ENCODE measurements at regions not wholly inside any gene's neighbourhood (a gene's known extent, or its start where the extent isn't known, plus 50 kb on each side); places are given as distances from the start of the nearest gene placed in this dataset.
A peak's percentile ranks its signal among the peaks of the same experiment; 100 is the strongest.
"Not testable (repeated sequence)": the region's sequence is repeated elsewhere in the genome, so short reads cannot be mapped to it uniquely, and the experiment has no call there.

DNA sequence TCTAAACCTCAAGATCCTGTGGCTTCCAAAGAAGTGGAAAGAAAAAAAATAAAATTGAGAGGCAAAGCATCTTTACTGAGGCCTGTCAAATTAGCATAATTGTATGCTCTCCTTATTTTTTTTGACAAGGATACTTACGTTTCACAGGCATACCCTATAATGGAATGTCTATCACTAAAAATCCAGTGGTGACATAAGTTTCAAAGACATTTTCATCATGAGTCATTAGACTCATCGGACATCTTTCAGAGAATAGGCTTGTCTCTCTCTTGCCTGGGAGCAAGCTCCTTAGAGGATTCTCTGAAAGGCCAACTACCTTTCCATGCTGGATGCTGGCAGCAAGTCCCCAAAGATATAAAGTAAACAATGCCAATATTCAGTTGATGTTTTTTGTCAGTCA lies 380.7 kb upstream of the STEAP1 start:
- no peak for DNase-seq

GRCh38 chr7:89775459-89775858 lies 378.8 kb upstream of the STEAP1 start:
- DNase-seq: no peak

- DNase-seq: no peak
These were observed 377.3 kb upstream of the STEAP1 start for GRCh38 chr7:89776980-89777379.

- DNase-seq: no peak
These were observed 376.8 kb upstream of the STEAP1 start for GRCh38 chr7:89777499-89777898.

- DNase-seq: no peak
These were observed 374.0 kb upstream of the STEAP1 start for GRCh38 chr7:89780291-89780690.

GRCh38 chr7:89796481-89796880 lies 357.8 kb upstream of the STEAP1 start:
- no peak for DNase-seq

- no peak for DNase-seq
These were observed 356.2 kb upstream of the STEAP1 start for GRCh38 chr7:89797965-89798598.

GRCh38 chr7:89798599-89798996 lies 355.7 kb upstream of the STEAP1 start:
- no peak for DNase-seq

DNA sequence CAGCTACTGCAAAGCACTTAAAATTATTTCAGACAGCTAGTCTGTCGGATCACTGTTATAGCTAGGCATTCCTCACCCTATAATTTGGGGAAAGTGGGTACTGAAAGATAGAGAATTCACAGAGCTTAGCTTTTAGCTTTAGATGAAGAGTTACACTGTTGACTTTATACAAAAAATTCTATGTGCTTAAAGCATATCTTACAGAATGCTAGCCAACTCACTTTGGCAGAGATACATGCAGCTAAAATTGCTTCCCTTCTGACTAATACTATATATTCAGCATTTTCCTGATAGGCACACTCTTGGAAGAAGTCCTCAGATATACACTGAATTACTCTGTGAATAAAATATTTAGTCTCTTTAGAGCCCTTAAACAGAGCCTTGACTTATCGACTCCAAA lies 353.5 kb upstream of the STEAP1 start:
- no peak for DNase-seq

DNA sequence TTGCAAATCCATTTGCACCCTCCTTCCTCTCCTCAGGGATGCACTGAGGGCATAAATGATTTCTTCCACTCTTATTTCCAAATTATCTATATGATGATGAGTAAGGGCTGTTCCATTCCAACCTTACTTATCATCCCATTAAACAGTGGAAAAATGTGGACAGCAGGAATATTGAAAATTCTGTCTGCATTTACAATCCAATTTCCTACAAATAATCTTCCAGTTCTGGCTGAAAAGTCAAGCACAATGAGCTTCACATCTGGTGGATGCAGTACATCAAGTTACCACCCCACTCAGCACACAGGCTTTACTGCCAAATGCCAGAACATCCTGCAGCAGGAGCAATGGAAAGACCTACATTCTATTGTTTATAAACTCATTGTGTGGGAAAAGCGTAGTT lies 345.0 kb upstream of the STEAP1 start:
- peak; percentile 23 for DNase-seq

GRCh38 chr7:89813081-89813480 lies 341.2 kb upstream of the STEAP1 start:
- DNase-seq: no peak

- DNase-seq: no peak
These were observed 328.1 kb upstream of the STEAP1 start for GRCh38 chr7:89826121-89826520.

GRCh38 chr7:89826557-89826956 lies 327.7 kb upstream of the STEAP1 start:
- DNase-seq: no peak

DNA sequence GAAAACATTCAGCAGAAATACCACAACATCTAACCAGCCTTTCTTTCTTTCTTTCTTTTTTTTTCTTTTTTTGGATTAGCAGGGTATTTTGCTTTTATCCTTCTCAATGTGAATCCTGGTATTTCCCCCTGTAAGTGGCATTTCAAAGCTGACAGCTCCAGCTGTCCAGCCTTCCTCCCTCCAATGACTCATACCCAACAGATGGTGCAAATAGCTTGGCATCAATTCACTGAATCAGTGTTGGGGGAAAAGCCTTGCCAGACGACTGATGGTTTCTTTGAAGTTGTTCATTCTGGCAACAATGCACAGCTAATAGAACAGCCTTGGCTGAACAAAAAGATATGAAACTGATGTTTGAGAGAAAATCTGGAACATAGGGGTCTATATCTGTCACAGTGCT lies 316.8 kb upstream of the STEAP1 start:
- DNase-seq: peak; percentile 35

DNA sequence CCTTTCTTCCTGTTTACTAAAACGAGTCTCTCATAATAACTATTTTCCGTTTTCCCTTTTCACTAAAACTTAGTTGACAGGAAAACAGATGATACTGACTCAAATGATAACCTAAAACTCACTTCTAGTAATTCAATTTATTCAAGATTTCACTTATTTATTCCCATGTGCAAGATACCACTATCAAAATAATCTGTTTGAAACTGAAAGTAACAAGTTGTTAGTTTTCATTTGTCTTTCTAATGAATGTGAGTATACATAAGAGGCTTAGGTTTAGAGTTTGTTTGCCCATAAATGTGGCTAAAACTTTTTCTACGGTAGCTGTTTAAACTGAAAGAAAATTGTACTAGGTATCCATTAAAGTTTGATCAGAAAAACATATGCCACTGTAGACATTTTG lies 314.9 kb upstream of the STEAP1 start:
- DNase-seq: no peak

DNA sequence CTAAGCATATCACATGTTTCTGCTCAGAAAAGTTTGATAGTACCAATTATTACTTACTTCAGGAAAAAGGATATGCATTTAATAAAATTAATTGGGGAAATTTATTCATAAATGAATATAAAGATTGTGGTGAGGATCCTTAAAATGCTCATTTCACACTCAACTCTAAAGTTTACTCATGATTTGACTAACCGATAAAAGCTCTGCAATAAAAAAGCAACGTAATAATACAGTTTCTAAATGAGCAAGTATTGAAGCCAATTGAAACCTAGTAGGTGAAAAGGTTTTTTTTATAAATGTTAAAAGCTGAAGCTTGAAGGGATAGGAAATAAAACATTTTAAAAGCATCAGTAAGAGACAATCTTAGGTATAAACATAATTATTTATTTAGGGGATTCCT lies 308.3 kb upstream of the STEAP1 start:
- no peak for DNase-seq

DNA sequence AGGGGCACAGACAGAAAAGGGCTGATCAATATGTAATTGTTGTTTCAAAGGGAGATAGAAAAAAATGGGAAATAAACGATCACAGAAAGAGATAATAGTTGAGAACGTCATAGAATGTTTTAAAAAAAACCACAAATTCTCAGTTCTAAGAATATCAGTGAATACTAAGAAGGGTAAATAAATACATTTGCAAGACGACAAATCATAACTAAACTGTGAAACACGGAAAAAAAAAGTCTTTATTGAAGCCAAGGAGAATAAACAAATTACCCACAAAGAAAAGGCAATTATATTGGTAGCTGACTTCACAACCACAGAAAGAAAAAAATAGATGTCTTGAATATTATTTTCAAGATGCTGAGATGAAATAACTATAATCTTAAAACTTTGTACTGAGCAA lies 305.2 kb upstream of the STEAP1 start:
- DNase-seq: no peak

- DNase-seq: not testable (repeated sequence)
These were observed 297.2 kb upstream of the STEAP1 start for GRCh38 chr7:89857053-89857452.

DNA sequence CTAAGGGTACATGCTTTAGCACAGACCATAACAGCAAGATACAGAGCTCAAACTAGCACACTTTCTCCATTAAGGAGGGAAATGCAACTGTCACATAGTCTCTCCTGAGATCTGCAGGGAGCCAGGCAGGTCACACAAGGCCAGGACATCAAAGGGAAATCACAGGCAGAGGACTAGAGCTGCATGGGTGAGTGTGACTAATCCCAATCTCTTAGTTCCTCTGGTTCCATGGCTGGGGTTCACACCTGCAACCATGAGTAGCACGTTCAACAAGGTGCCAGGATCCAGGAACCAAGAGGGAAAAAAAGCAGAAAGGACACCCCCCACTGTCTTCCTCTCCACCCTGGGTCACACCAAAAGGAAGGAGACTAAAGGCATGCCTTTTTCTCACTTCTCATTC lies 296.5 kb upstream of the STEAP1 start:
- no peak for DNase-seq

DNA sequence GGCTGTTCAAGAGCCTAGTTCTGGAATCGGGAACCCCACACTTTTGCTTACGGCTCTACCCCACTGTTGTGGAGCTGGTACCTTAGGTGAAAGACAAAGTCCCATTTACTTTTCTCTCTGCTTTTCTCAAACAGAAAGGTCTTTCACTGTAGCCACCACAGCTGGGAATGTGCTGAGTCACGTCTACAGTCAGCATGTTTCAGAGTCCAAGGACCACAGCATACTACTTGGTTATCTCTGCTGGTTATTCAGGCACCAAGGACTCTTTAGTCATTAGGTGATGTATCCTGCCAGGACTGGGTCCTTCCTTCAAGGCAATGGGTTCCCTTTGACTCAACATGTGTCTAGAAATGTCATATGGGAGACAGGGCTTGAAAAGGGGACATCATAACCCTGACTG lies 266.8 kb upstream of the STEAP1 start:
- no peak for DNase-seq

DNA sequence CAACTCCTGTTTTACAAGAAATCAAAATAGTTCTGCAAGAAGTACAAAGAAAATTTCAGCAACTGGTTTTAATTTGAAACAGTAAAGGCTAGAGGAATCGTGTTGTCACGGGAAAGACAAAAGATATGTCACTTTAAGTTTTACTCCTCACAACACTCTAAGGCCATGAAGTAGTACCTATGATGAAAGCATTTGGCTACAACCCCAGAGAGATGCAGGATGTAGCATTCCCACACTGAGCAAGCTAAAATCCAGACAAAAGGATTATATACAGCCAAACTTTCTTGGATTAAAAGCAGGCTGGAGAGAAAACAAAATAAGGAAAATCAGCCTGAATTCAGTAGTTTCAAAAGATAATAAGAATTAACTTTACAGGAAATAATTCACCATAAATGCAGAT lies 245.5 kb upstream of the STEAP1 start:
- DNase-seq: peak; percentile 52

- DNase-seq: no peak
These were observed 239.6 kb upstream of the STEAP1 start for GRCh38 chr7:89914711-89915110.

DNA sequence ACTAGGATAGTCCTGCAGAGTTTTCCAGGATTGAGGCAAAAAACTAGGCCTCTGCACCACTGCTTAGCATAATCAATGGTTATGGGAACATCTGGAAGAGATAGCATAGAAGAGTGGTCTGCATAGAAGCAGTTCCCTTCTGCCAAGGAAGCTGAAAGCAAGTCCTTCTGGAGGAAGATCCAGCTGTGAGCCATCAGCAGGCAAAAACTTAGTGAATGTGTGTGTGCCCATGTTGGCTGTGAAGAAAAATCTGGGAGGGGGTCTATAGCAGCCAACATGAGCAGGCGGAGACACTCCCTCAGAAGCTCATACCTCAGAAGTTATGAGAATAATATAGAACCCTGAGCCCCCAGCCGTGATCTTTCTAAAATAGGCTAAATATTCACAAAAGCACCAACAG lies 228.1 kb upstream of the STEAP1 start:
- no peak for DNase-seq

DNA sequence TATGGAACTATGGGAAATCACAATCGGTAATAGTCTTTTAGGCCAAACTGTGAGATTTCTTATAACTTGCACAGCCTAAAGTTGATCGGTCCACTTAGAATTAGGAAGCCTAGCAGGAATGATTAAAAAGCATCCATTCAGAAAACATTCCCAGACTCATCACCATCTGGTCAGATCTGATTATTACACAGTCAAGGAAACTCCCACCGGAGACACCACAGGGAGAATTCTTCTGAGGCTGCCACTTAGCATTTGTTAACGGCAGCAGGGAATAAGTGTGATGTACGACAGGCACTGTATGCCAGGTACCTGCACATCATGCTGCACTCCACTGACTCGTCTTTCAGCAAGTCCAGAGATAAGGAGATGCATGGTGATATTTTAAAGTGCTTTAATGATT lies 227.6 kb upstream of the STEAP1 start:
- DNase-seq: no peak

- peak; percentile 17 for DNase-seq
These were observed 226.5 kb upstream of the STEAP1 start for GRCh38 chr7:89927762-89928161.
